Activated CD8-positive, alpha-beta T cell treated with anti-CD3 and anti-CD28 coated beads for 36 hours (primary cell): ENCODE measurements at regions not wholly inside any gene's neighbourhood (a gene's known extent, or its start where the extent isn't known, plus 50 kb on each side); places are given as distances from the start of the nearest gene placed in this dataset.

Source experiments
- ATAC-seq: fragments of 200-7000 bp; cut with Tn5 transposase; one replicate; pipeline ENCODE4 v1.10.0; 2021; ENCODE audit warnings: mild to moderate bottlenecking, moderate library complexity
- CTCF ChIA-PET: fragments of 350-600 bp; sonication (Branson Sonifier 250); formaldehyde crosslinking; loops from one replicate; lab custom pipeline; 2021; ENCODE audit warnings: antibody characterized with exemption; lab: Charles Lee
- POLR2A ChIA-PET: fragments of 350-600 bp; sonication (Branson Sonifier 250); formaldehyde crosslinking; loops from one replicate; lab custom pipeline; 2021; ENCODE audit warnings: antibody characterized with exemption; lab: Charles Lee
- DNase-seq: peaks from one replicate; pipeline ENCODE4 v3.0.0-alpha.2; 2020
- H3K27ac Mint-ChIP-seq: one replicate; pipeline ENCODE4 v1.8.0; 2021; ENCODE audit warnings: mild to moderate bottlenecking, mixed read lengths
- H3K27me3 Mint-ChIP-seq: one replicate; pipeline ENCODE4 v1.8.0; 2021; ENCODE audit warnings: mixed read lengths
- H3K36me3 Mint-ChIP-seq: one replicate; pipeline ENCODE4 v1.8.0; 2021; ENCODE audit warnings: low read depth, mixed read lengths
- H3K4me1 Mint-ChIP-seq: one replicate; pipeline ENCODE4 v1.8.0; 2021; ENCODE audit warnings: low read depth, mixed read lengths
- H3K4me3 Mint-ChIP-seq: one replicate; pipeline ENCODE4 v1.8.0; 2021; ENCODE audit warnings: mild to moderate bottlenecking, moderate library complexity, mixed read lengths
- H3K9me3 Mint-ChIP-seq: one replicate; pipeline ENCODE4 v1.8.0; 2021; ENCODE audit warnings: mixed read lengths
- CTCF ChIP-seq: fragments of 200-600 bp; IDR thresholded peaks from one replicate; pipeline ENCODE4 v1.8.0; 2022; ENCODE audit warnings: antibody characterized with exemption, mild to moderate bottlenecking
- intact Hi-C: fragments of 100-400 bp; cut with micrococcal nuclease; formaldehyde crosslinking; loops from one replicate; pipeline ENCODE4 v1.10.0; 2022

- Mint-ChIP-seq H3K4me1 (no peaks in the 10 kb centered on the region), H3K9me3 (peaks cover 1% of the 10 kb centered on the region), H3K4me3 (no peak overlapping the region), H3K27ac (no peak overlapping the region), H3K36me3 (no peaks in the 10 kb centered on the region), H3K27me3 (peaks cover 3% of the 10 kb centered on the region)
- DNase-seq (no peak), ATAC-seq (no peak)
- POLR2A ChIA-PET: interaction anchor here (0.6 kb wide), 1 partner anchor 39 kb away, joined by 3 read pairs; no protein-coding TSS in a partner anchor
- no peak for TF ChIP-seq CTCF
- intact Hi-C loops: no loop called here
- CTCF ChIA-PET: no interaction called here
Measured at GRCh38 chr5:35285435-35285834, 55.1 kb upstream of the PRLR start.

- intact Hi-C loops: no loop called here
- H3K27ac Mint-ChIP-seq: no peak overlapping the region
- peaks cover 3% of the 10 kb centered on the region for H3K27me3 Mint-ChIP-seq
- H3K9me3 Mint-ChIP-seq: peaks cover 1% of the 10 kb centered on the region
- H3K36me3 Mint-ChIP-seq: no peaks in the 10 kb centered on the region
- ChIA-PET CTCF (no interaction called here), POLR2A (no interaction called here)
- TF ChIP-seq CTCF: no peak
- no peak for ATAC-seq
- DNase-seq: no peak
- no peaks in the 10 kb centered on the region for H3K4me1 Mint-ChIP-seq
- H3K4me3 Mint-ChIP-seq: no peak overlapping the region
Measured at GRCh38 chr5:35285011-35285410, 54.7 kb upstream of the PRLR start.

- no peak for TF ChIP-seq CTCF
- Mint-ChIP-seq H3K4me1 (no peaks in the 10 kb centered on the region), H3K27me3 (peaks cover 4% of the 10 kb centered on the region), H3K9me3 (peaks cover 1% of the 10 kb centered on the region), H3K4me3 (no peak overlapping the region), H3K36me3 (no peaks in the 10 kb centered on the region), H3K27ac (no peak overlapping the region)
- POLR2A ChIA-PET: no interaction called here
- intact Hi-C loops: no loop called here
- CTCF ChIA-PET: no interaction called here
- DNase-seq (no peak), ATAC-seq (no peak)
Measured at GRCh38 chr5:35284364-35284763, 54.1 kb upstream of the PRLR start.

DNA sequence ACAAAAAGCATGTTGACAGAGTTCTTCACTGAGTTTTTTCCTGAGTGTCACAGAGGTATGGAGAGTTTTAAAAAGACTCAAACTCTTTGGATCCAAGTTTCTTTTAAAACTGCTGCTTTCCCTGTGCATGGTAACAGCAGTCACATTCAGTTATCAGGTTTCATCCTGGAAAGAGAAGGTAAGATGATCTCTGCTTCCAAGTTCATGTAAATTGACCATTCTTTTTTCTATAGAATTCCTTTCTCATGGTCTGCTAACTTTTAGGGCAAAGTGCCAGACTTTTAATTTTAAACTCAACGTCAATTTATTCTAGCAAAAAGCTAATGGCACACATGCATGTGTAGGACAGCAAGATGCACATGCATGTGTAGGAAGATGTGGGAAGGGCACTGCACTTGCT is 52.5 kb upstream of the PRLR start:
- Mint-ChIP-seq H3K27ac (no peak overlapping the region), H3K36me3 (no peaks in the 10 kb centered on the region), H3K9me3 (peaks cover 1% of the 10 kb centered on the region), H3K4me3 (no peak overlapping the region), H3K27me3 (peaks cover 9% of the 10 kb centered on the region), H3K4me1 (no peaks in the 10 kb centered on the region)
- POLR2A ChIA-PET: no interaction called here
- ATAC-seq (no peak), DNase-seq (no peak)
- TF ChIP-seq CTCF: no peak
- intact Hi-C loops: no loop called here
- CTCF ChIA-PET: no interaction called here

- ATAC-seq: no peak
- CTCF ChIA-PET: no interaction called here
Measured at GRCh38 chr5:35281613-35282012, 51.3 kb upstream of the PRLR start.

More at GRCh38 chr5:35281613-35282012, 51.3 kb upstream of the PRLR start:
- POLR2A ChIA-PET: no interaction called here
- no peaks in the 10 kb centered on the region for H3K36me3 Mint-ChIP-seq
- no peaks in the 10 kb centered on the region for H3K4me1 Mint-ChIP-seq
- intact Hi-C loops: no loop called here
- no peak overlapping the region for H3K27ac Mint-ChIP-seq
- TF ChIP-seq CTCF: no peak
- H3K4me3 Mint-ChIP-seq: no peak overlapping the region
- DNase-seq: no peak
- peaks cover 1% of the 10 kb centered on the region for H3K9me3 Mint-ChIP-seq
- peaks cover 9% of the 10 kb centered on the region for H3K27me3 Mint-ChIP-seq
